ENCODE measurements at regions not wholly inside any gene's neighbourhood (a gene's known extent, or its start where the extent isn't known, plus 50 kb on each side); places are given as distances from the start of the nearest gene placed in this dataset.

DNA sequence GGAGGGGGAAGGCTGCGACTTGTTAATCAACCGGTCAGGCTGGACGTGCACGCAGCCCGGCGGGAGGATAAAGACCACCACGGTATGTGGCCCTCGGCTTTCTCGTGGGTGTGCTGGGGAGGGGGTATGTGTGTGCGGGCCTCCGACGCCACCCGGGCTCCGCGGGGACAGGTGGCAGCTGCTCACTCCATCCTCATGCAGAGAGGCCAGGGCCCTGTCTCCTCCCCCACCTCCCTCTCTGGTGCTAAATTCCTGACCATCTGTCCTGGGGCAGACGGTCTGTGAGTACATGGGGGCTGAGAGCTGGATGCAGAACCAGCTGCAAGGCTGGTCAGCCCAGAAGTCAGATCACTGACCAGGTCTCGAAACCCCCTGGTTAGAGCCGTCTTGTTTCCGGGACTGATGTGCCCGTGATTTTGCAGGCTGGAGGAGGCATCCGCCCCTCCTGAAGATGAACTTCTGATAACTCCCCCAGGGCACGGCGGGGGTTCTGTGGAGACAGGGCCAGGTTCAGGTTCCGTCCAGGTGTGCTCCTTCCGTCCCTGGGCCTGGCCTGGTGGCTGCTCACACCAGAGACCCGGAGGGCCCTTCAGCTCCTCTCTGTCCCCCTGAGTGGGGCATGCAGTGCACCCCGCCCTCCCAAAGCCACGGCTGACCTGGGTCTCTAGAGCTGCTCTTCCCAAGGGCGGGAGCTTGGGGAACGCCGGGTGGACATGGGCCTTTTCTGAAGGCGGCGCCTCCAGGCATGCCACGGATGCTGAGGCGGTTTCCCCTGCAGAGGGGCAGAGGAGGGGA, 1119.7 kb downstream of the BRD1 start:
- H3K27ac ChIP-seq (ENCODE audit: low read depth, low read length), result no peak overlapping the region
- WGBS, 3 donors, result 73 to 86% (median 83%) methylated on average over 35 of the region's 35 CpGs

DNA sequence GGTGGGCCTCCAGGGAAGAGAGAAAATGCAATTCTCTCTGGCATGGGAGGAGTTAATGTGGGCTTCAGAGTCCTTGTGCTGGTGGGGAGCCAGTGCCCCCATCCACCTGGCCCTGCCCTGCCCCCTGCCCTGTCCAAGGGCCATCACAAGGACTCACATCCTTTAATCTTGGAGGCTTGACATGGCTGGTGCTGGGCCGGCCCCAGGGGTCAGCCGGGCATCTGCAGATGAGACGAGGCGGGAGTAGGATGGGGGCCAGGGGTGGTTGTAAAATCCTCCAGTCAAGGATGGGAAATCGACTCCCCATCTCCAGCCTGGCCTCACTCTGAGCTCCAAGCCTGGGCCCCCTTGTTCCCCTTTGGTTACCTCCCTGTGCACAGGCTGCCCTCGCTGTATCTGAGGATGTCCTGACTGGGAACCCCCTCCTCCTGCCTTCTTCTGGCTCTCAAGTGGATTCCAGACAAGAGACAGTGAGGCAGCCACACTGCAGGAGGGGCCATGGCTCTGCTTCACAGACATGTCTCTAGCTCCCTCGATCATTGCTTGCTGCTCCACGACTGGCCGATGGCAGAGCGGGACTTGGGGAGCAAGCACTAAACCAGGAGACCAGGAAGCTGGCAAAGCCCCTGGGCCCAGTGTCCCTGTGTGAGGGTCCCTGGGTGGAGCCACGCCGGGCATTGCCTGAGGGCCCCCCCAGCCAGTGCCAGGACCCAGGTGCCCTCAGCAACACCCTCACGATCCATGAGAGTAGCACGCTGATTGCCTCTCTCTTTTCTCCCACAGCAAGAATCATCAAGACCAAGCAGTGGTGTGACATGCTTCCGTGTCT, 1120.5 kb downstream of the BRD1 start:
- no peak overlapping the region for H3K27ac ChIP-seq (ENCODE audit: low read depth, low read length)
- WGBS, 3 donors, result 63 to 73% (median 68%) methylated on average over 13 to 15 of the region's 15 CpGs

DNA sequence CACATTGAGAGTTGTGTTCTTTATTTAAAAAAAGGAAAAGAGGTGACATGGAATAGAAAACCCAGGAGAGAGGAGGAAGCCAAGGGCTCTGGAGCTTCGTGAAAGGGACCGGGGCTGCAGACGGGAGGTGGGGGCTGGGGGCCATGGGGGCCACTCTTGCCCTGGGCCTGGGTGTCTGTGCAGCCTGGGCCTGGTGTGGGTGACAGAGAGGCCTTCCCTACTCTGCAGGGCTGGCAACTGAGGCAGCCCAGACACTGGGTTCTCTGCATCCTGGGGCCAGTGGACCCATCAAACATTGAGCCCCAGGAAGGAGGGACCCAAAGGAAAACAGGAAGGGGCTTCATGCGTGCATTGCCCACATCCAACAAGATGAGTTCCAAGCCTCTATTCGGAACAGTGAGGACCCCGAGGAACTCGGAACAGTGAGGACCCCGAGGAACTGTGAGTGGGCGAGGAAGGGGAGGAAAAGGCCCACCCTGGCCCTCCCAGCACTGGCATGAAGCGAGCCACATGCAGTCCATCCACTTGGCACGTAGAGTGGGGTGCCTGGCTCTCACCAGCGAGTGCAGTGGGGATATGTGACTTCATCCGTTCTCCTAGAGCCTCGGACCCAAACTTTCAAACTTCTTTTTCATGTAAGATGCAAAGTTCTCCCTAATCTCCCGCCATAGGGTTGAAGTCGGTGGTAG, 1121.6 kb downstream of the BRD1 start:
- H3K27ac ChIP-seq (ENCODE audit: low read depth, low read length), result no peak overlapping the region

DNA sequence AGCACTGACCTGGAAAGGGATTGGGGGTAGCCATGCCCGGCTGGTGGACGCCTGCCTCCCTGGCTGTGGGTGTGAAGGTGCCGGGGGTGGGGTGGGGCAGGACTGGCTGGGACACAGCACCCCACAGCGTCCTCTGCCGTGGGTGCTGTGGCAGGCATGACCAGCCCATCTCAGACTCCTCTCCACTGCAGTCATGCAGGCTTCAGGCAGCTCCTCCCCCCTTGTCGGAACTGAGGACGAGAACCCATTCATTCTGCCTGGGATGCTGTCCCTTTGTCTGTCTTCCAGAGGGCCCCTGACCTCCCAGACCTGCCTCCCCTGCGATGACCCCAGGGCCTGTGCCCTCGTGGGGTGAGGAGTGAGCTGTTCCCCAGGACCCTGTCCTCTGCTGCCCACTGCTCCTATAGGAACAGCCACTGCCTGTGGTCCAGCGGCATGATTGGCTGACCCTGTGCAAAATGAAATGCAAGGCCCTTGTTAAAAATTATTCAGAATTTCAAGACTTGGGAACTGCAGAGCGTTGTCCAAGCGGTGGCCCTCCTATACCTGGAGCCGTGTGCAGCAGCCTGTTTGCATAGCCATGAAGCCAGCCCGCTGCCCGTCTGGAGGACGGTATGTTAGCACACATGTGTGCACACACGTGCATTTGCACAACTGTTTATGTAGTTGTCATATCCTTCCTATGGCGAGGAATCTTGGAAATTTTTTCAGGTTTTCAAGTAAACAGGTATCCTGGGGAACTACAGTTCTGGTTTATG, 1122.3 kb downstream of the BRD1 start:
- 56 to 79% (median 77%) methylated on average over 17 to 18 of the region's 18 CpGs for WGBS, 3 donors
- no peak overlapping the region for H3K27ac ChIP-seq (ENCODE audit: low read depth, low read length)

More for the DNA sequence above, 1121.6 kb downstream of the BRD1 start:
- WGBS, 3 donors, result 74 to 84% (median 83%) methylated on average over 16 of the region's 16 CpGs

DNA sequence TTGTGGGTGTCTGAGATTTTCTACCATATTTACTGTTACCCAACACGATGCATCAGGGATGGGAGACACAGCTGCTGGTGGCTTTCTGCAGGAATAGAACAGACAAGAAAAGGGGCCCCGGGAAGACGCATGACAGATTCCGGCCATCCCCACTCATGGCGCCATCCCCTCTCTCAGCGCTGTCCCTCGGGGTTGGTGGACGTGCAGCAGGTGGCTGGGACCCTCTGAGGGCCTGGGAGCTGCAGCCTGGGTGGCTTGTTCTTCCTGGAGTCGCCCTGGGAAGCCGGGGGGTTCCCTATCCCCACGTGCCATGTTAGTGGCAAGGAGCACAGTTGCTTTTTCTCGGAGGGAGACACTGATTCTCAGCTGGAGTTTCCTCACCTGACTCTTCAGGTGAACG, 1123.3 kb downstream of the BRD1 start:
- no peak overlapping the region for H3K27ac ChIP-seq (ENCODE audit: low read depth, low read length)
- WGBS, 3 donors, result 58 to 84% (median 77%) methylated on average over 13 of the region's 13 CpGs

- WGBS, 3 donors, result 74 to 86% (median 84%) methylated on average over 17 of the region's 17 CpGs
- no peak overlapping the region for H3K27ac ChIP-seq (ENCODE audit: low read depth, low read length)
Measured at GRCh38 chr22:48703265-48703941, 1124.3 kb downstream of the BRD1 start.

DNA sequence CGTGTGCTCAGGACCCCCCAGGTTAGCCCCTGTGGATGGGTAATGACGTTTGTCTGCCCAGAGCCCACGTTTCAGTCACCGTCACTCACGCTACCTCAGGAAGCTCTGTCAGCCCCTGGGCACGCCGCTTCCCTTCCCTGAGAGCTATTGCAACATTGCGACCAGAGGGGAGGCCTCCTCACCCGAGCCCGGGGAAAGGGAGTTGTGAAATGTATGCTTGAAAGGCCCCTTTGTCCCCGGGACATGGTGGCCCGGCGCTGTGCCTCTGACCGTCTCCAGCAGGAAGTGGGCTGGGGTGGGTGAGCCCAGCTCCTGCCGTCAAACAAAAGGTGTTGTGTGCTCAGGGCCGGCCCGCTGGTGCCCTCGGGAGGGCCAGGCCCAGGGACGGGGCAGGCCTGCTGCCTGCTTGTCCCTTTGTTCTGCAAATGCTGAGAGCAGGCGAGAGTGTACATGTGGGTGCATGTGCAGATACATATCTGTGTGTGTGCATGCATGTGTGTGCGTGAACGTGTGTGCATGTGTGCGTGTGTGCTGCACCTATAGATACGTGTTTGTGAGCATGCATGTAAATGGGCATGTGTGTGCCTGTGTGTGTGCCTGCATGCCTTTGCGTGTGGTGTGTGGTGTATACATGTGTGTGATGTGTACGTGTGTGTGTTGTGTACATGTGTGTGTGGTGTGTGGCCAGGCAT, 1125.0 kb downstream of the BRD1 start:
- H3K27ac ChIP-seq (ENCODE audit: low read depth, low read length), result no peak overlapping the region
- WGBS, 3 donors, result 29 to 46% (median 38%) methylated on average over 26 of the region's 26 CpGs

- 77 to 88% (median 80%) methylated on average over 23 of the region's 23 CpGs for WGBS, 3 donors
- no peak overlapping the region for H3K27ac ChIP-seq (ENCODE audit: low read depth, low read length)
Measured at GRCh38 chr22:48701296-48702030, 1126.2 kb downstream of the BRD1 start.

DNA sequence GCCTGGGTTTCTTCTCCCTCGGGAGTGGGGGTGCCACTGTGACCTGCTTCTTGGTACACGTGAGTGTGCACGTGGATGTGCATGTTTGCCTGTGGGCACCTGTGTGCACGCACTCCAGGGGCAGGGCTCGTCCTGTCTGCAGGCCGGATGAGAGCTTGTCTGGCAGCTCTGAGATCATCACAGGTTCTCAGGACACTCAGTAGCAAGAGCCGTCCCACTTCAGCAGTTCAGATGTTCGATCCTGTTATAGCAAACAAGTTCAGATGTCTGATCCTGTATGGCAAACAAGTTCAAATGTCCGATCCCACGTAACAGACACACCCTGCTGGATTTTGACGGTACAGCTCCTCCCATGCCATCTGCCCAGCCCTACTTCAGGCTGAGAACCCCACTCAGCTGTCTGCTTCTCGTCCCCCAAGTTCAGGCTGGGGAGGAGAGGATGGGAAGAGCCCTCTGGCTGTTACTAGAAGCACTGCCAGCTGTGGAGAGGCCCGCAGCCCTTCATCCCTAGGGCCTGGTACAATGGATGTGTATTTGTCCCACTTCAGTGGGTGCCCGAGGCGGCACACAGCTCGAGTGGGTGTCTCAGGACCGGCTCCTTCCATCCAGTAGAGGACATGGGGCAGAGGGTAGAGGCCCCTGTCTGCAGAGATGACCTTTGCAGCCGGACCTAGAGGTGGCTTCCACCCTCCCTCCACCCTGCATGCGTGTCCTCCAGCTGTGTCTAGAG, 1126.9 kb downstream of the BRD1 start:
- 68 to 78% (median 77%) methylated on average over 19 of the region's 19 CpGs for WGBS, 3 donors
- H3K27ac ChIP-seq (ENCODE audit: low read depth, low read length), result no peak overlapping the region

GRCh38 chr22:48700180-48700565, 1127.5 kb downstream of the BRD1 start:
- H3K27ac ChIP-seq (ENCODE audit: low read depth, low read length), result no peak overlapping the region
- WGBS, 3 donors, result 76 to 94% (median 84%) methylated on average over 13 of the region's 13 CpGs

DNA sequence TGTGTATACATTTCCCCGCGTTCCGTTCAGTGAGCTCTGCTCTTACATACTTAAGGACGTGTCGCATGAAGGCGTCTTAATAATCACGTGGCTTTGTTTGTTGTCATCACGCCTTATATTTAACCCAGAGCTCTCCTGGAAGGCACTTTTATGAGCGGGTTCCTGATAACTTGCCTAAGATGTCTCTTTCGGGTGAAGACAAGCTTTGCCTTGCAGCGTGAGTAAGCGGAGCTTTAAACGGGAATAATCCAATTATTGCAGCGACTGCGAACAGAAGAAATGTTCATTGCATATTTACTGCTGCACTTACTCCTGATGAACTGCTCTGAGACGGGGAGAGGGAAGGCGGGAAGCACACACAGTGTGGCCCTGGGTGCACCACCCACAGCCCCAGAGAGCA, 1128.2 kb downstream of the BRD1 start:
- WGBS, 3 donors, result 79 to 83% (median 83%) methylated on average over 17 of the region's 17 CpGs
- H3K27ac ChIP-seq (ENCODE audit: low read depth, low read length), result no peak overlapping the region

- no peak overlapping the region for H3K27ac ChIP-seq (ENCODE audit: low read depth, low read length)
- WGBS, 3 donors, result 58 to 97% (median 79%) methylated on average over 11 to 13 of the region's 13 CpGs
Measured at GRCh38 chr22:48698618-48699017, 1129.1 kb downstream of the BRD1 start.

- 91 to 95% (median 94%) methylated on average over 6 of the region's 6 CpGs for WGBS, 3 donors
- no peak overlapping the region for H3K27ac ChIP-seq (ENCODE audit: low read depth, low read length)
Measured at GRCh38 chr22:48697694-48698276, 1129.9 kb downstream of the BRD1 start.

GRCh38 chr22:48697223-48697622, 1130.5 kb downstream of the BRD1 start:
- WGBS, 3 donors, result 67 to 95% (median 81%) methylated on average over 3 of the region's 3 CpGs
- no peak overlapping the region for H3K27ac ChIP-seq (ENCODE audit: low read depth, low read length)

DNA sequence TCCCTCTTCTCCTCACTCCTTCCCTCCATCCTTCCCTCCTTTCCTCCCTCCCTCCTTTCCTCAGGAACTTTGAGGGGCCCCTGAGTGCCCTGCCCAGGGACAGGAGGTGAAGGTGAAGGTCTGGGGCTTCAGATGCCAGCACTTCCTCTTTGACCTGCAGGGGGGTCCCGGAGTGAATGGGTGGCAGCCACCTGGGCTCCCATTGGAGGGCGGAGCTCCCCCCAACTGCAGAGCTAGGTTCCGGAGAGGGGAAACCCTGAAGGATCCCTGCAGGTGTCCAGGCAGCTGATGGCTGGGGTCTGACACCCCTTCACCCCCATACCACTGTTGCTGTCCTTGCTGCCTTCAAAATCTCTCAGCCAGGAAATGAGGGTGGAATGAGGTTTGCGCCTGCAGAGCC, 1131.3 kb downstream of the BRD1 start:
- no peak overlapping the region for H3K27ac ChIP-seq (ENCODE audit: low read depth, low read length)
- WGBS, 3 donors, result 66 to 87% (median 82%) methylated on average over 4 of the region's 4 CpGs
